ENCODE measurements at regions not wholly inside any gene's neighbourhood (a gene's known extent, or its start where the extent isn't known, plus 50 kb on each side); places are given as distances from the start of the nearest gene placed in this dataset.

GRCh38 chr1:22267413-22268175 is 124.7 kb upstream of the WNT4 start:
- no peak for TF ChIP-seq CTCF (IDR thresholded peaks at IDR 0.05; ENCODE audit: control insufficient read depth, insufficient read depth, low read depth, low read length, missing control alignments)
- H3K4me3 ChIP-seq (ENCODE audit: control insufficient read depth, low read depth, low read length) = no peak overlapping the region
- no peak for DNase-seq (ENCODE audit: low read depth)

GRCh38 chr1:22268327-22268726 is 125.4 kb upstream of the WNT4 start:
- TF ChIP-seq CTCF (IDR thresholded peaks at IDR 0.05; ENCODE audit: control insufficient read depth, insufficient read depth, low read depth, low read length, missing control alignments) = no peak
- DNase-seq (ENCODE audit: low read depth) = no peak

GRCh38 chr1:22271847-22272801 is 129.2 kb upstream of the WNT4 start:
- H3K4me3 ChIP-seq (ENCODE audit: control insufficient read depth, low read depth, low read length) = no peak overlapping the region
- DNase-seq (ENCODE audit: low read depth) = no peak
- no peak for TF ChIP-seq CTCF (IDR thresholded peaks at IDR 0.05; ENCODE audit: control insufficient read depth, insufficient read depth, low read depth, low read length, missing control alignments)

More at GRCh38 chr1:22268327-22268726, 125.4 kb upstream of the WNT4 start:
- no peak overlapping the region for H3K4me3 ChIP-seq (ENCODE audit: control insufficient read depth, low read depth, low read length)

- no peak for DNase-seq (ENCODE audit: low read depth)
- H3K4me3 ChIP-seq (ENCODE audit: control insufficient read depth, low read depth, low read length) = no peak overlapping the region
- TF ChIP-seq CTCF (IDR thresholded peaks at IDR 0.05; ENCODE audit: control insufficient read depth, insufficient read depth, low read depth, low read length, missing control alignments) = no peak
These were observed 131.1 kb upstream of the WNT4 start for GRCh38 chr1:22273686-22274681.

- DNase-seq (ENCODE audit: low read depth) = no peak
- no peak overlapping the region for H3K4me3 ChIP-seq (ENCODE audit: control insufficient read depth, low read depth, low read length)
- TF ChIP-seq CTCF (IDR thresholded peaks at IDR 0.05; ENCODE audit: control insufficient read depth, insufficient read depth, low read depth, low read length, missing control alignments) = no peak
These were observed 132.3 kb upstream of the WNT4 start for GRCh38 chr1:22275167-22275566.
